Peyer's patch (tissue), 4 donors: ENCODE measurements at regions not wholly inside any gene's neighbourhood (a gene's known extent, or its start where the extent isn't known, plus 50 kb on each side); places are given as distances from the start of the nearest gene placed in this dataset.

Experiments
- POLR2A ChIP-seq, 2 donors: fragments of 450-650 bp; IDR thresholded peaks; one replicate each; pipeline ENCODE4 v1.5.1; 2017; ENCODE audit warnings: antibody characterized with exemption in 2 of 2, mild to moderate bottlenecking in 2 of 2, moderate library complexity in 2 of 2
- TF ChIP-seq, protein P1 (sequence below), 6 experiments: fragments of 450-650 bp in 4 of 6; fragments of 200-600 bp in 2 of 6; sonication (generic) in 1 of 6; IDR thresholded peaks; one replicate each; pipeline ENCODE4 v1.5.1; 2017 to 2019; ENCODE audit warnings: antibody characterized with exemption in 6 of 6, mild to moderate bottlenecking in 3 of 6, moderate library complexity in 1 of 6

DNA sequence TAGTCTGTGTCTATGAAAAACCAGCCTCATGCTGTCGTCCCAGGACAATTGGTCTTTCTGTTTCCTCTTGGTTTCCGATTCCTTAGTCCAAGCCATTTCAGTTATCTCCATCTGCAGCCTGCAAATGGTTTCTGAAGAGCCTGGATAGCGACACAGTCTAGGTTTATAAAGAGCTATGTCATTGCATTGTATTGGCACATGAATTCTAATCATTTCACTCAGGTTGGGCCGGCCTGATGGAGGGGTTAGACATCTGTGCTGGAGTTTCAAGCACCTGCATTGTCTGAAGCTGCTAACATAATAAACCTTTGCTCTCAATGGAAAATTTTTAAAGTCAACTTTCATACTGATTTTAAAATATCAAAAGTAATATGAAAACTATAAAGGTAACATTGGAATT is 232.6 kb upstream of the MAP3K7 start:
- TF ChIP-seq POLR2A (IDR thresholded peaks at IDR 0.05), result no peak
- TF ChIP-seq, protein P1, sequence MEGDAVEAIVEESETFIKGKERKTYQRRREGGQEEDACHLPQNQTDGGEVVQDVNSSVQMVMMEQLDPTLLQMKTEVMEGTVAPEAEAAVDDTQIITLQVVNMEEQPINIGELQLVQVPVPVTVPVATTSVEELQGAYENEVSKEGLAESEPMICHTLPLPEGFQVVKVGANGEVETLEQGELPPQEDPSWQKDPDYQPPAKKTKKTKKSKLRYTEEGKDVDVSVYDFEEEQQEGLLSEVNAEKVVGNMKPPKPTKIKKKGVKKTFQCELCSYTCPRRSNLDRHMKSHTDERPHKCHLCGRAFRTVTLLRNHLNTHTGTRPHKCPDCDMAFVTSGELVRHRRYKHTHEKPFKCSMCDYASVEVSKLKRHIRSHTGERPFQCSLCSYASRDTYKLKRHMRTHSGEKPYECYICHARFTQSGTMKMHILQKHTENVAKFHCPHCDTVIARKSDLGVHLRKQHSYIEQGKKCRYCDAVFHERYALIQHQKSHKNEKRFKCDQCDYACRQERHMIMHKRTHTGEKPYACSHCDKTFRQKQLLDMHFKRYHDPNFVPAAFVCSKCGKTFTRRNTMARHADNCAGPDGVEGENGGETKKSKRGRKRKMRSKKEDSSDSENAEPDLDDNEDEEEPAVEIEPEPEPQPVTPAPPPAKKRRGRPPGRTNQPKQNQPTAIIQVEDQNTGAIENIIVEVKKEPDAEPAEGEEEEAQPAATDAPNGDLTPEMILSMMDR (IDR thresholded peaks at IDR 0.05), result no peak
